ENCODE measurements at regions not wholly inside any gene's neighbourhood (a gene's known extent, or its start where the extent isn't known, plus 50 kb on each side); places are given as distances from the start of the nearest gene placed in this dataset.
"Not testable (repeated sequence)": the region's sequence is repeated elsewhere in the genome, so short reads cannot be mapped to it uniquely, and the experiment has no call there.

DNA sequence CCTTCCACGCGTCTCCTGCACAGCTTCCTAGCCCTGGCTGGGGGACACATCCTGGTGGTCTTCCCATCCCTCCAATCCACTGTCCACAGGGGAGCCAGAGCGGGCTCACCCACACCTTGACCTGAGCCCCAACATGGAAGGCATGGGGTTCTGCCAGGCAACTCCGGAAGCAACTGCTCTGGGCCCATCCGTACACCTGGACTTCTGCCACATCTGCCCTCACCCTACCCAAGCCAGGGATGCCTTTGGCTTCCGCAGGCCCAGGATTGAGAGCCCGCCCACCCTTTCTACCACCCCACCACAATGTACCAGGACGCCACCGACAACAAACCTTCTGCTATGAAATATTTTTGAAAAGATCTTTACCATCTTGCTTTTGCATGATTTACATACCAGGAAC is 89.8 kb downstream of the KCNJ18 start:
- H3K9me3 ChIP-seq (ENCODE audit: low read depth); H3K27me3 ChIP-seq; H3F3A ChIP-seq (ENCODE audit: low read depth); H3K4me1 Mint-ChIP-seq; DNase-seq (ENCODE audit: low spot score); H3K27ac Mint-ChIP-seq; H3K4me3 ChIP-seq; H3K4me2 ChIP-seq; H3K79me2 ChIP-seq (ENCODE audit: low read depth); H3K4me1 ChIP-seq; H2AFZ ChIP-seq (replicated peaks); H4K20me1 ChIP-seq (ENCODE audit: low read depth); H3K4me3 Mint-ChIP-seq; H3K36me3 ChIP-seq; H3K9ac ChIP-seq; H3K27ac ChIP-seq; H3K36me3 Mint-ChIP-seq; H3K27me3 Mint-ChIP-seq (ENCODE audit: insufficient read depth, low read depth): not testable (repeated sequence)
- peaks cover 23% of the 10 kb centered on the region for H3K9me3 Mint-ChIP-seq

GRCh38 chr17:21782604-21783003 is 90.3 kb downstream of the KCNJ18 start:
- not testable (repeated sequence) for H3K27me3 Mint-ChIP-seq (ENCODE audit: insufficient read depth, low read depth); DNase-seq (ENCODE audit: low spot score); H2AFZ ChIP-seq (replicated peaks); H3K4me2 ChIP-seq; H3K36me3 Mint-ChIP-seq; H3K4me3 ChIP-seq; H3K27ac Mint-ChIP-seq; H3K9me3 ChIP-seq (ENCODE audit: low read depth); H3K27me3 ChIP-seq; H3K36me3 ChIP-seq; H3K9ac ChIP-seq; H3K4me1 ChIP-seq; H3F3A ChIP-seq (ENCODE audit: low read depth); H3K4me3 Mint-ChIP-seq; H3K27ac ChIP-seq; H4K20me1 ChIP-seq (ENCODE audit: low read depth); H3K4me1 Mint-ChIP-seq; H3K79me2 ChIP-seq (ENCODE audit: low read depth)
- peaks cover 23% of the 10 kb centered on the region for H3K9me3 Mint-ChIP-seq

DNA sequence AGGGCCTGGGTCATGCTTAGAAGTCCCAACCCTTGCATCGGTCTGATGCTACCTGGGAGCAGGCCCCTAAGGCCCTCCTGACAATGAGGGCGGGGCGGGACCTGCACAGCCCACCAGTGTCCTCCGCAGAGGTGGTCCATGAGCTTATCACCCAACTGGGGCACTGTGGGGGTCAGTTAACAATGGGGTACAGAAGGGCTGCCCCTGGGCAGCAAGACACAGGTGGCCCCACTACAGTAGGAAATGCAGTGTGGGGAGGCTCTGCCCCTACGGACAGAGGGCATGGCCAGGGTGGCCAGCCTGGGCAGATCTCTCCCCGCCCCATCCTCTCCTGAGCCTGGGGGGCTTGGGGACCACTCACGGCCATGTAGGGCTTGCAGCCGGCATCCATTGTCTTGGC is 90.7 kb downstream of the KCNJ18 start:
- not testable (repeated sequence) for H3K9ac ChIP-seq; H3K27ac Mint-ChIP-seq; H3F3A ChIP-seq (ENCODE audit: low read depth); H3K4me2 ChIP-seq; H3K4me1 Mint-ChIP-seq; H3K27ac ChIP-seq; H3K36me3 ChIP-seq; H3K4me3 Mint-ChIP-seq; DNase-seq (ENCODE audit: low spot score); H3K27me3 ChIP-seq; H3K9me3 ChIP-seq (ENCODE audit: low read depth); H3K4me3 ChIP-seq; H3K4me1 ChIP-seq; H4K20me1 ChIP-seq (ENCODE audit: low read depth); H3K79me2 ChIP-seq (ENCODE audit: low read depth); H3K36me3 Mint-ChIP-seq; H2AFZ ChIP-seq (replicated peaks); H3K27me3 Mint-ChIP-seq (ENCODE audit: insufficient read depth, low read depth)
- H3K9me3 Mint-ChIP-seq: peaks cover 23% of the 10 kb centered on the region

DNA sequence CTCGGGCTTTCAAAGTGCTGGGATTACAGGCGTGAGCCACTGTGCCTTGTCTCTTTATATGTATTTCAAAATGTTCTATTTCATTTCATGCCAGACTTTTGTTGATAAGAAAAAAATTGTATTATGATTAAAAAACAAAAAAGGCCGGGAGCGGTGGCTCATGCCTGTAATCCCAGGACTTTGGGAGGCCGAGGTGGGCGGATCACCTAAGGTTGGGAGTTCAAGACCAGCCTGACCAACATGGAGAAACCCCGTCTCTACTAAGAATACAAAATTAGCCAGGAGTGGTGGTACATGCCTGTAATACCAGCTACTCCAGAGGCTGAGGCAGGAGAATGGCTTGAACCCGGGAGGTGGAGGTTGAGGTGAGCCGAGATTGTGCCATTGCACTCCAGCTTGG is 121.9 kb downstream of the KCNJ18 start:
- not testable (repeated sequence) for H3K79me2 ChIP-seq (ENCODE audit: low read depth); H2AFZ ChIP-seq (replicated peaks); H3F3A ChIP-seq (ENCODE audit: low read depth); H3K4me2 ChIP-seq; H3K4me1 Mint-ChIP-seq; H3K4me3 Mint-ChIP-seq; H3K36me3 Mint-ChIP-seq; H3K27ac Mint-ChIP-seq; H3K27me3 ChIP-seq; H4K20me1 ChIP-seq (ENCODE audit: low read depth); H3K27ac ChIP-seq; H3K36me3 ChIP-seq; H3K27me3 Mint-ChIP-seq (ENCODE audit: insufficient read depth, low read depth); H3K4me1 ChIP-seq; H3K4me3 ChIP-seq; H3K9ac ChIP-seq; DNase-seq (ENCODE audit: low spot score)
- H3K9me3 Mint-ChIP-seq: peaks cover 42% of the 10 kb centered on the region
- H3K9me3 ChIP-seq (ENCODE audit: low read depth): peaks cover 48% of the 10 kb centered on the region

GRCh38 chr17:21814776-21815175 is 122.5 kb downstream of the KCNJ18 start:
- Histone ChIP-seq H3K27me3 (no peaks in the 10 kb centered on the region), H3K36me3 (peaks cover 6% of the 10 kb centered on the region), H2AFZ (replicated peaks) (no peak overlapping the region), H3K4me1 (no peaks in the 10 kb centered on the region), H3K79me2 (ENCODE audit: low read depth) (no peaks in the 10 kb centered on the region), H3K9ac (no peak overlapping the region), H3K4me3 (no peak overlapping the region), H4K20me1 (ENCODE audit: low read depth) (no peaks in the 10 kb centered on the region), H3F3A (ENCODE audit: low read depth) (no peaks in the 10 kb centered on the region), H3K9me3 (ENCODE audit: low read depth) (peaks cover 53% of the 10 kb centered on the region), H3K27ac (no peak overlapping the region), H3K4me2 (no peak overlapping the region)
- no peak for DNase-seq (ENCODE audit: low spot score)
- Mint-ChIP-seq H3K4me1 (no peaks in the 10 kb centered on the region), H3K27ac (no peak overlapping the region), H3K9me3 (peaks cover 42% of the 10 kb centered on the region), H3K36me3 (peaks cover 2% of the 10 kb centered on the region), H3K4me3 (no peak overlapping the region), H3K27me3 (ENCODE audit: insufficient read depth, low read depth) (peaks cover 5% of the 10 kb centered on the region)
- TF ChIP-seq EZH2phosphoT487 (IDR thresholded peaks at IDR 0.05) (no peak), EZH2 (IDR thresholded peaks at IDR 0.05) (no peak), CTCF (IDR thresholded peaks at IDR 0.05) (no peak)
